HEK293 (cell line): ENCODE measurements at regions not wholly inside any gene's neighbourhood (a gene's known extent, or its start where the extent isn't known, plus 50 kb on each side); places are given as distances from the start of the nearest gene placed in this dataset.

Experiments
- CTCF ChIA-PET: fragments of 350-600 bp; formaldehyde crosslinking; extraction: SDS; loops from one replicate; lab custom pipeline; 2021; ENCODE audit warnings: antibody characterized with exemption; lab: Yijun Ruan, JAX
- POLR2A ChIA-PET: fragments of 300-600 bp; formaldehyde crosslinking; extraction: SDS; loops from one replicate; lab custom pipeline; 2020; ENCODE audit warnings: antibody characterized with exemption, inconsistent platforms; lab: Yijun Ruan, JAX
- H3K27ac ChIP-seq: fragments of 200-500 bp; sonication (Bioruptor generic); 2 replicates; pipeline ENCODE4 v1.5.1; 2014; ENCODE audit warnings: low read depth, low read length, control low read depth, inconsistent platforms; ENCODE audit errors: extremely low read depth
- H3K36me3 ChIP-seq, 2 experiments: fragments of 200-500 bp in 1 of 2; sonication (Bioruptor generic) in 1 of 2; 1 replicate in 1 of 2; 2 replicates in 1 of 2; pipeline ENCODE4 v1.5.1; 2014 to 2017; ENCODE audit warnings: inconsistent platforms in 2 of 2, low read length in 2 of 2; ENCODE audit not compliant: control insufficient read depth in 2 of 2, insufficient read depth in 1 of 2
- H3K4me1 ChIP-seq: fragments of 200-500 bp; sonication (Bioruptor generic); 2 replicates; pipeline ENCODE4 v1.5.1; 2014; ENCODE audit warnings: mild to moderate bottlenecking, low read length, inconsistent platforms; ENCODE audit not compliant: control insufficient read depth, insufficient read depth
- H3K4me3 ChIP-seq: 2 replicates; pipeline ENCODE4 v1.5.1; 2011; ENCODE audit warnings: low read depth, mild to moderate bottlenecking, control low read depth, low read length, moderate library complexity
- H3K9me3 ChIP-seq: fragments of 200-500 bp; sonication (Bioruptor generic); 2 replicates; pipeline ENCODE4 v1.5.1; 2014; ENCODE audit warnings: low read depth, low read length, inconsistent platforms; ENCODE audit not compliant: control insufficient read depth, insufficient read depth
- BCL11B ChIP-seq: fragments of 450-650 bp; formaldehyde crosslinking; IDR thresholded peaks from 2 replicates; pipeline ENCODE4 v1.5.1; 2016; ENCODE audit warnings: low read depth, missing biosample characterization, missing genetic modification characterization
- OSR2 ChIP-seq: fragments of 450-650 bp; formaldehyde crosslinking; IDR thresholded peaks from 2 replicates; pipeline ENCODE4 v1.5.1; 2016; ENCODE audit warnings: missing biosample characterization, missing genetic modification characterization
- PRDM1 ChIP-seq: fragments of 450-650 bp; formaldehyde crosslinking; IDR thresholded peaks from 2 replicates; pipeline ENCODE4; 2016; ENCODE audit warnings: missing biosample characterization, missing genetic modification characterization
- ZBTB17 ChIP-seq: fragments of 450-650 bp; formaldehyde crosslinking; IDR thresholded peaks from 2 replicates; pipeline ENCODE4 v1.5.1; 2016; ENCODE audit warnings: missing biosample characterization, missing genetic modification characterization
- ZBTB20 ChIP-seq: fragments of 450-650 bp; formaldehyde crosslinking; IDR thresholded peaks from 2 replicates; pipeline ENCODE4 v1.5.1; 2016; ENCODE audit warnings: missing biosample characterization, missing genetic modification characterization
- ZBTB48 ChIP-seq: fragments of 450-650 bp; formaldehyde crosslinking; IDR thresholded peaks from 2 replicates; pipeline ENCODE4 v1.5.1; 2016; ENCODE audit warnings: missing biosample characterization, missing genetic modification characterization
- ZFP3 ChIP-seq: fragments of 450-650 bp; formaldehyde crosslinking; IDR thresholded peaks from 2 replicates; pipeline ENCODE4 v1.5.1; 2016; ENCODE audit warnings: low read depth, missing biosample characterization, missing genetic modification characterization
- ZFP37 ChIP-seq: fragments of 450-650 bp; formaldehyde crosslinking; IDR thresholded peaks from 2 replicates; pipeline ENCODE4 v1.5.1; 2016; ENCODE audit warnings: missing biosample characterization, missing genetic modification characterization
- ZNF221 ChIP-seq: fragments of 450-650 bp; formaldehyde crosslinking; IDR thresholded peaks from 2 replicates; pipeline ENCODE4 v1.5.1; 2017; ENCODE audit warnings: missing biosample characterization, missing genetic modification characterization, borderline replicate concordance
- ZNF324 ChIP-seq: fragments of 450-650 bp; formaldehyde crosslinking; IDR thresholded peaks from 2 replicates; pipeline ENCODE4 v1.5.1; 2016; ENCODE audit warnings: missing biosample characterization, missing genetic modification characterization
- ZNF404 ChIP-seq: fragments of 450-650 bp; formaldehyde crosslinking; IDR thresholded peaks from 2 replicates; pipeline ENCODE4 v1.5.1; 2017; ENCODE audit warnings: missing biosample characterization, missing genetic modification characterization
- ZNF600 ChIP-seq: fragments of 450-650 bp; formaldehyde crosslinking; IDR thresholded peaks from 2 replicates; pipeline ENCODE4 v1.5.1; 2016; ENCODE audit warnings: missing biosample characterization, missing genetic modification characterization
- ZNF654 ChIP-seq: fragments of 450-650 bp; formaldehyde crosslinking; IDR thresholded peaks from 2 replicates; pipeline ENCODE4 v1.5.1; 2016; ENCODE audit warnings: low read depth, missing biosample characterization, missing genetic modification characterization
- ZNF658 ChIP-seq: fragments of 450-650 bp; formaldehyde crosslinking; IDR thresholded peaks from 2 replicates; pipeline ENCODE4; 2016; ENCODE audit warnings: missing biosample characterization, missing genetic modification characterization
- ZNF660 ChIP-seq: fragments of 450-650 bp; IDR thresholded peaks from 2 replicates; pipeline ENCODE4 v1.5.1; 2018; ENCODE audit warnings: missing biosample characterization, mild to moderate bottlenecking, missing genetic modification characterization
- ZNF664 ChIP-seq: fragments of 450-650 bp; formaldehyde crosslinking; IDR thresholded peaks from 2 replicates; pipeline ENCODE4 v1.5.1; 2016; ENCODE audit warnings: missing biosample characterization, missing genetic modification characterization
- ZNF792 ChIP-seq: fragments of 450-650 bp; formaldehyde crosslinking; IDR thresholded peaks from 2 replicates; pipeline ENCODE4 v1.5.1; 2016; ENCODE audit warnings: missing biosample characterization, missing genetic modification characterization
- ZXDB ChIP-seq: fragments of 450-650 bp; formaldehyde crosslinking; IDR thresholded peaks from 2 replicates; pipeline ENCODE4 v1.5.1; 2016; ENCODE audit warnings: missing biosample characterization, missing genetic modification characterization
- TF ChIP-seq, protein P1 (sequence below): fragments of 450-650 bp; formaldehyde crosslinking; IDR thresholded peaks from 2 replicates; pipeline ENCODE4 v1.5.1; 2016; ENCODE audit warnings: missing biosample characterization, missing genetic modification characterization
- TF ChIP-seq, protein P2 (sequence below): fragments of 450-650 bp; formaldehyde crosslinking; IDR thresholded peaks from 2 replicates; pipeline ENCODE4 v1.5.1; 2016; ENCODE audit warnings: missing biosample characterization, missing genetic modification characterization
- TF ChIP-seq, protein P3 (sequence below): fragments of 450-650 bp; formaldehyde crosslinking; IDR thresholded peaks from 2 replicates; pipeline ENCODE4 v1.5.1; 2017; ENCODE audit warnings: missing biosample characterization, missing genetic modification characterization
- TF ChIP-seq, protein P4 (sequence below): fragments of 450-650 bp; formaldehyde crosslinking; IDR thresholded peaks from 2 replicates; pipeline ENCODE4 v1.5.1; 2016; ENCODE audit warnings: missing biosample characterization, missing genetic modification characterization
- TF ChIP-seq, protein P5 (sequence below): fragments of 450-650 bp; formaldehyde crosslinking; IDR thresholded peaks from 2 replicates; pipeline ENCODE4 v1.5.1; 2016; ENCODE audit warnings: missing biosample characterization, missing genetic modification characterization

DNA sequence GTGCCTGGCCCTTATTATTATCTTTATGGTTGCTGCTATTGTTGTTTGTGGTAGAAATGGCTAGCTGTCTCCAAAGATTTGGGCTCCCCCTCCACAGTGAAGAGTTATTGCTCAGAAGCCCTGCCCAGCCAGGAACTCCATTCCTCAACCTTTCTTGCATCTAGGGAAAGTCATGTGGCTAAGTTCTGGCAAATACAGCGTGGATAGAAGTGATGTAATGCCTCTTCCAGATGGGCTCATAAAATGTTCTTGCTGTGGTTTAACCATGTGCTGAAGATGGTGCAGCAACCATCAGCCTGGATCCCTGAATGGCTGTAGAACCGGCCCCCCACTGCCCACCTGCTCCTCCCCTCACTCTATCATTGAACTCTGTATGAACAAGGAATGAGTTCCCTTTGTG, 203.5 kb upstream of the E2F8 start (continued):
- TF ChIP-seq, protein P1, sequence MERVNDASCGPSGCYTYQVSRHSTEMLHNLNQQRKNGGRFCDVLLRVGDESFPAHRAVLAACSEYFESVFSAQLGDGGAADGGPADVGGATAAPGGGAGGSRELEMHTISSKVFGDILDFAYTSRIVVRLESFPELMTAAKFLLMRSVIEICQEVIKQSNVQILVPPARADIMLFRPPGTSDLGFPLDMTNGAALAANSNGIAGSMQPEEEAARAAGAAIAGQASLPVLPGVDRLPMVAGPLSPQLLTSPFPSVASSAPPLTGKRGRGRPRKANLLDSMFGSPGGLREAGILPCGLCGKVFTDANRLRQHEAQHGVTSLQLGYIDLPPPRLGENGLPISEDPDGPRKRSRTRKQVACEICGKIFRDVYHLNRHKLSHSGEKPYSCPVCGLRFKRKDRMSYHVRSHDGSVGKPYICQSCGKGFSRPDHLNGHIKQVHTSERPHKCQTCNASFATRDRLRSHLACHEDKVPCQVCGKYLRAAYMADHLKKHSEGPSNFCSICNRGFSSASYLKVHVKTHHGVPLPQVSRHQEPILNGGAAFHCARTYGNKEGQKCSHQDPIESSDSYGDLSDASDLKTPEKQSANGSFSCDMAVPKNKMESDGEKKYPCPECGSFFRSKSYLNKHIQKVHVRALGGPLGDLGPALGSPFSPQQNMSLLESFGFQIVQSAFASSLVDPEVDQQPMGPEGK (tag by site-specific recombination), result 0 out of 2 replicates have a peak, but pooled peaks have one; percentile 24
- TF ChIP-seq ZNF660 (tag by site-specific recombination), result peak; percentile 62; the same call in 1 of the 2 replicates
- TF ChIP-seq, all 188 proteins: peak for 7

DNA sequence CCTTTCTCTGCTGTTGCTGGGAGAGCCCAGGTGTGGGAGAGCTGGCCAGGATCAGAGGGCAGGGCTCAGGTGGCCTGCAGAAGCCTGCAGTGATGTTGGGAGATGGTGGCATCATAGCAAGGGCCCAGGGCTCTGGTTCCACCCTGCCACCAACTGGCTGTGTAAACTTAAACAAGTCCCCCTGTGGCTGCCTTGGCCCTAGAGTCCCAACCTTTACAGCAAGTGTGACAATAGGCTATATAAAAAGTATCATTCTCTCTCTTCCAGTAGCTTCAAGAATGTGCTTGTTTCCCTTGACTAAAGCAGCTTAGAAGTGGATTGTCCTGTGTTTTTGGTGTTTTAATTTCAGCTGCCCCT, 201.8 kb upstream of the E2F8 start:
- TF ChIP-seq, protein P2, sequence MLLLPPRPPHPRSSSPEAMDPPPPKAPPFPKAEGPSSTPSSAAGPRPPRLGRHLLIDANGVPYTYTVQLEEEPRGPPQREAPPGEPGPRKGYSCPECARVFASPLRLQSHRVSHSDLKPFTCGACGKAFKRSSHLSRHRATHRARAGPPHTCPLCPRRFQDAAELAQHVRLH, result no peak
- TF ChIP-seq ZXDB (tag by site-specific recombination) (0 out of 2 replicates have a peak, but pooled peaks have one; percentile 3), ZBTB20 (tag by site-specific recombination) (0 out of 2 replicates have a peak, but pooled peaks have one; percentile 9), ZNF404 (tag by site-specific recombination) (no peak), ZFP37 (tag by site-specific recombination) (0 out of 2 replicates have a peak, but pooled peaks have one; percentile 12), ZNF600 (tag by site-specific recombination) (0 out of 2 replicates have a peak, but pooled peaks have one; percentile 4), ZNF324 (tag by site-specific recombination) (no peak), ZNF658 (tag by site-specific recombination) (no peak), BCL11B (tag by site-specific recombination) (no peak)
- no peaks in the 10 kb centered on the region for H3K9me3 ChIP-seq
- H3K27ac ChIP-seq, result 0 out of 2 replicates have a peak overlapping the region, but pooled peaks have one; percentile 36
- no peaks in the 10 kb centered on the region; the same call in 1 of the 2 replicates for H3K4me1 ChIP-seq
- no peaks in the 10 kb centered on the region for H3K36me3 ChIP-seq
- no peak overlapping the region for H3K4me3 ChIP-seq
- CTCF ChIA-PET, result interaction anchor here (0.6 to 1.1 kb wide), 2 partner anchors 22 to 113 kb away, joined by 3 read pairs; no protein-coding TSS in a partner anchor
- POLR2A ChIA-PET, result interaction anchor here (0.6 kb wide), 1 partner anchor 335 kb away, joined by 3 read pairs; no protein-coding TSS in a partner anchor

DNA sequence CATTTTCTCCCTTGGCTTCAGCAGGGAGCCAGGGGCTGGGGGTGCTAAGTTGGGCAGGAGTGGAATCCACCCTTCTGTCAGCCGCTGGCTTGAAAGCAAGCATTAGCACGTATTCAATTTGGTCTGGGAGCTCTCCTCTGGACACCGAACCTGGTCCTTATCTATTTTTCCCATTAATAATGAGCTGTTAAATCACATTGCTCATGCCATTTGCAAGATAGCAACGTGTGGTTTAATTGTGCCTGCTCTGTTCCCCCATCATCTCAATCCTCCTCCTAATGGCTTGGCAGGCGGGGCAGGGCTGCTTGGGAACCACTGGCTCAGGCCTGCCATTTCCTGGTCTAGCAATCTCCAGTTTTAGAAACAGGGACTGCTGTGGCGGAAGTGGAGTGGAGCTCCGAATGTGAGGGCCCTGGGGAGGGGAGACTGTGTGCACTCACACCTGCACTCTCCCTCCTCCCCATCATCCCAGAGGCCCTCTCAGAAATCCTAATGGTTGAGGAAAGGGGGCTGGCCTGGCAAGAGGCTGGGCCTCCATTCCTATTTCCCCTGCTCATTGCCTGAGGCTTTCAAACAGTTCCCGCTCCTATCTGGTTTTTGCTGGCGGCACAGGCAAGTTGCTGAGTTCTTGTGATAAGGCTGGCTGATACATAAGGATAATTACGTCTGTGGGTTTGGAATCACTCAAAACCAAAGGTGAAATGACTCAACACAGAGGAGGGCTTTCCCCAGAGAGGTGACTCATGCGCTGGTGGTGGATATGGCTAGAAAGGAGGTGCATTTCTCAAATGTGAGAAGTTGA, 201.2 kb upstream of the E2F8 start:
- ChIA-PET POLR2A (no interaction called here), CTCF (interaction anchor here (0.6 kb wide), 1 partner anchor 114 kb away, joined by 3 read pairs; no protein-coding TSS in a partner anchor)
- Histone ChIP-seq H3K36me3 (no peaks in the 10 kb centered on the region), H3K9me3 (no peaks in the 10 kb centered on the region), H3K27ac (peak overlapping the region; percentile 36), H3K4me1 (no peaks in the 10 kb centered on the region; the same call in 1 of the 2 replicates), H3K4me3 (no peak overlapping the region)
- TF ChIP-seq OSR2 (tag by site-specific recombination) (no peak), ZNF221 (no peak), ZFP37 (tag by site-specific recombination) (0 out of 2 replicates have a peak, but pooled peaks have one; percentile 22), ZNF664 (tag by site-specific recombination) (no peak), PRDM1 (tag by site-specific recombination) (peak; percentile 89), ZNF792 (no peak), ZNF654 (tag by site-specific recombination) (no peak), ZBTB48 (tag by site-specific recombination) (no peak), ZFP3 (tag by site-specific recombination) (no peak), ZBTB17 (tag by site-specific recombination) (0 out of 2 replicates have a peak, but pooled peaks have one; percentile 39), ZXDB (tag by site-specific recombination) (peak; percentile 66)
- TF ChIP-seq, protein P3, sequence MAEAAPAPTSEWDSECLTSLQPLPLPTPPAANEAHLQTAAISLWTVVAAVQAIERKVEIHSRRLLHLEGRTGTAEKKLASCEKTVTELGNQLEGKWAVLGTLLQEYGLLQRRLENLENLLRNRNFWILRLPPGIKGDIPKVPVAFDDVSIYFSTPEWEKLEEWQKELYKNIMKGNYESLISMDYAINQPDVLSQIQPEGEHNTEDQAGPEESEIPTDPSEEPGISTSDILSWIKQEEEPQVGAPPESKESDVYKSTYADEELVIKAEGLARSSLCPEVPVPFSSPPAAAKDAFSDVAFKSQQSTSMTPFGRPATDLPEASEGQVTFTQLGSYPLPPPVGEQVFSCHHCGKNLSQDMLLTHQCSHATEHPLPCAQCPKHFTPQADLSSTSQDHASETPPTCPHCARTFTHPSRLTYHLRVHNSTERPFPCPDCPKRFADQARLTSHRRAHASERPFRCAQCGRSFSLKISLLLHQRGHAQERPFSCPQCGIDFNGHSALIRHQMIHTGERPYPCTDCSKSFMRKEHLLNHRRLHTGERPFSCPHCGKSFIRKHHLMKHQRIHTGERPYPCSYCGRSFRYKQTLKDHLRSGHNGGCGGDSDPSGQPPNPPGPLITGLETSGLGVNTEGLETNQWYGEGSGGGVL, result peak; percentile 87
- TF ChIP-seq, protein P4, sequence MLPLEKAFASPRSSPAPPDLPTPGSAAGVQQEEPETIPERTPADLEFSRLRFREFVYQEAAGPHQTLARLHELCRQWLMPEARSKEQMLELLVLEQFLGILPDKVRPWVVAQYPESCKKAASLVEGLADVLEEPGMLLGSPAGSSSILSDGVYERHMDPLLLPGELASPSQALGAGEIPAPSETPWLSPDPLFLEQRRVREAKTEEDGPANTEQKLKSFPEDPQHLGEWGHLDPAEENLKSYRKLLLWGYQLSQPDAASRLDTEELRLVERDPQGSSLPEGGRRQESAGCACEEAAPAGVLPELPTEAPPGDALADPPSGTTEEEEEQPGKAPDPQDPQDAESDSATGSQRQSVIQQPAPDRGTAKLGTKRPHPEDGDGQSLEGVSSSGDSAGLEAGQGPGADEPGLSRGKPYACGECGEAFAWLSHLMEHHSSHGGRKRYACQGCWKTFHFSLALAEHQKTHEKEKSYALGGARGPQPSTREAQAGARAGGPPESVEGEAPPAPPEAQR, result no peak
- TF ChIP-seq, protein P5, sequence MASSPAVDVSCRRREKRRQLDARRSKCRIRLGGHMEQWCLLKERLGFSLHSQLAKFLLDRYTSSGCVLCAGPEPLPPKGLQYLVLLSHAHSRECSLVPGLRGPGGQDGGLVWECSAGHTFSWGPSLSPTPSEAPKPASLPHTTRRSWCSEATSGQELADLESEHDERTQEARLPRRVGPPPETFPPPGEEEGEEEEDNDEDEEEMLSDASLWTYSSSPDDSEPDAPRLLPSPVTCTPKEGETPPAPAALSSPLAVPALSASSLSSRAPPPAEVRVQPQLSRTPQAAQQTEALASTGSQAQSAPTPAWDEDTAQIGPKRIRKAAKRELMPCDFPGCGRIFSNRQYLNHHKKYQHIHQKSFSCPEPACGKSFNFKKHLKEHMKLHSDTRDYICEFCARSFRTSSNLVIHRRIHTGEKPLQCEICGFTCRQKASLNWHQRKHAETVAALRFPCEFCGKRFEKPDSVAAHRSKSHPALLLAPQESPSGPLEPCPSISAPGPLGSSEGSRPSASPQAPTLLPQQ, result peak; percentile 44; the same call in 1 of the 2 replicates
